Adrenal gland (tissue), 5 donors: ENCODE measurements at regions not wholly inside any gene's neighbourhood (a gene's known extent, or its start where the extent isn't known, plus 50 kb on each side); places are given as distances from the start of the nearest gene placed in this dataset.

Experiments used
- CTCF ChIP-seq, 6 experiments: fragments of 450-650 bp in 4 of 6; fragments of 200-600 bp in 2 of 6; sonication (generic) in 1 of 6; IDR thresholded peaks; 1 replicate in 5 of 6; 2 replicates in 1 of 6; pipeline versions ENCODE4 v1.5.1 to v1.8.0; 2016 to 2021; ENCODE audit warnings: antibody characterized with exemption in 6 of 6, mild to moderate bottlenecking in 2 of 6, moderate library complexity in 1 of 6
- POLR2A ChIP-seq, 2 donors: fragments of 450-650 bp; IDR thresholded peaks; one replicate each; pipeline ENCODE4 v1.6.1; 2017; ENCODE audit warnings: antibody characterized with exemption in 2 of 2, mild to moderate bottlenecking in 2 of 2, moderate library complexity in 1 of 2
- donor health status: DM: no; HTN: no; CAD: no.

- no peak for TF ChIP-seq CTCF (IDR thresholded peaks at IDR 0.05)
- TF ChIP-seq POLR2A (IDR thresholded peaks at IDR 0.05) = no peak
These were observed 224.8 kb upstream of the PPP2R3A start for GRCh38 chr3:135740751-135741150.
